HCT116 (cell line): ENCODE measurements at regions not wholly inside any gene's neighbourhood (a gene's known extent, or its start where the extent isn't known, plus 50 kb on each side); places are given as distances from the start of the nearest gene placed in this dataset.

ENCODE experiments used
- ATAC-seq: fragments of 200-7000 bp; cut with Tn5 transposase; 2 replicates; pipeline ENCODE4 v1.9.1; 2020; ENCODE audit warnings: mild to moderate bottlenecking, moderate library complexity
- BruUV-seq: library from RNA; stranded (reverse); fragments of 400-500 nt; replicated peaks from 2 replicates; lab custom pipeline; 2021; lab: Mats Ljungman, UMichigan
- CTCF ChIA-PET: fragments of 300-600 bp; sonication (Branson Sonifier 250); formaldehyde crosslinking; loops from one replicate; lab custom pipeline; 2021; ENCODE audit warnings: antibody characterized with exemption; lab: Charles Lee
- POLR2A ChIA-PET: fragments of 300-600, 350-600 bp; sonication (Branson Sonifier 250); formaldehyde crosslinking; loops from one replicate; lab custom pipeline; 2021; ENCODE audit warnings: antibody characterized with exemption; lab: Charles Lee
- RAD21 ChIA-PET, 2 experiments: fragments of 300-600 bp; sonication (Branson Sonifier 250); formaldehyde crosslinking; loops; one replicate each; lab custom pipeline; 2023; ENCODE audit warnings: low total read pairs in 2 of 2; ENCODE audit not compliant: uncharacterized antibody in 2 of 2, unreplicated experiment in 2 of 2, low non-redundant PET in 1 of 2; lab: Charles Lee
- DNase-seq: peaks from one replicate; pipeline ENCODE4 v3.0.0-alpha.2; 2010; ENCODE audit warnings: low read depth, low spot score
- H2AFZ ChIP-seq: fragments of 200-600 bp; shearing (Covaris generic), sonication (generic); 2 replicates; pipeline ENCODE4 v1.6.1; 2017; ENCODE audit warnings: low read depth, mixed run types, mixed read lengths, antibody characterized with exemption, low read length; ENCODE audit not compliant: poor library complexity, severe bottlenecking
- H3K27ac ChIP-seq: 2 replicates; pipeline ENCODE4 v1.5.1; 2012; ENCODE audit warnings: low read depth, low read length
- H3K27me3 ChIP-seq: fragments of 200-600 bp; sonication (generic); 2 replicates; pipeline ENCODE4 v1.6.1; 2016; ENCODE audit warnings: mixed run types, low read length, mixed read lengths; ENCODE audit not compliant: insufficient read depth
- H3K36me3 ChIP-seq, 2 experiments: fragments of 200-500 bp in 1 of 2; fragments of 200-600 bp in 1 of 2; sonication (Bioruptor generic) in 1 of 2; sonication (generic) in 1 of 2; 2 replicates each; pipeline versions ENCODE4 v1.5.1 to v1.6.1; 2014 to 2016; ENCODE audit warnings: low read length in 2 of 2, inconsistent platforms in 1 of 2, mixed read lengths in 1 of 2, mixed run types in 1 of 2; ENCODE audit not compliant: insufficient read depth in 2 of 2, control insufficient read depth in 1 of 2
- H3K4me1 ChIP-seq, 2 experiments: fragments of 200-600 bp in 1 of 2; sonication (generic) in 1 of 2; 2 replicates each; pipeline versions ENCODE4 v1.5.1 to v1.6.1; 2012 to 2017; ENCODE audit warnings: low read length in 2 of 2, inconsistent platforms in 1 of 2, mild to moderate bottlenecking in 1 of 2, mixed read lengths in 1 of 2, mixed run types in 1 of 2, moderate library complexity in 1 of 2; ENCODE audit not compliant: insufficient read depth in 2 of 2, control insufficient read depth in 1 of 2
- H3K4me2 ChIP-seq: fragments of 200-600 bp; sonication (generic); 2 replicates; pipeline ENCODE4 v1.6.1; 2017; ENCODE audit warnings: mixed run types, low read length, mixed read lengths
- H3K4me3 ChIP-seq, 2 experiments: fragments of 200-600 bp in 1 of 2; sonication (generic) in 1 of 2; replicated peaks in 1 of 2; 2 replicates each; pipeline ENCODE4 v1.5.1; 2011 to 2016; ENCODE audit warnings: low read length in 2 of 2, control low read depth in 1 of 2, low read depth in 1 of 2, mild to moderate bottlenecking in 1 of 2, mixed read lengths in 1 of 2, mixed run types in 1 of 2
- H3K79me2 ChIP-seq: fragments of 200-600 bp; sonication (generic); 2 replicates; pipeline ENCODE4 v1.6.1; 2017; ENCODE audit warnings: mild to moderate bottlenecking, mixed run types, low read length, moderate library complexity, mixed read lengths; ENCODE audit not compliant: insufficient read depth
- H3K9ac ChIP-seq: fragments of 200-600 bp; sonication (generic); 2 replicates; pipeline ENCODE4 v1.6.1; 2016; ENCODE audit warnings: low read length, mixed read lengths
- H3K9me2 ChIP-seq: fragments of 200-600 bp; sonication (generic), shearing (Covaris generic); 2 replicates; pipeline ENCODE4 v1.6.1; 2017; ENCODE audit warnings: mixed run types, mild to moderate bottlenecking, moderate library complexity; ENCODE audit not compliant: insufficient read depth
- H3K9me3 ChIP-seq, 2 experiments: fragments of 200-500 bp in 1 of 2; fragments of 200-600 bp in 1 of 2; sonication (Bioruptor generic) in 1 of 2; sonication (generic) in 1 of 2; 2 replicates each; pipeline ENCODE4 v1.6.1; 2014 to 2017; ENCODE audit warnings: low read length in 2 of 2, mixed read lengths in 2 of 2, inconsistent platforms in 1 of 2, low read depth in 1 of 2, mild to moderate bottlenecking in 1 of 2, mixed run types in 1 of 2, moderate library complexity in 1 of 2; ENCODE audit not compliant: control insufficient read depth in 1 of 2, insufficient read depth in 1 of 2
- H4K20me1 ChIP-seq: fragments of 200-600 bp; sonication (generic), shearing (Covaris generic); 2 replicates; pipeline ENCODE4 v1.6.1; 2017; ENCODE audit warnings: mixed run types, mild to moderate bottlenecking, moderate library complexity; ENCODE audit not compliant: insufficient read depth
- CBX3 ChIP-seq: IDR thresholded peaks from 2 replicates; pipeline ENCODE4 v1.6.1; 2012; ENCODE audit warnings: low read depth
- CEBPB ChIP-seq: IDR thresholded peaks from 2 replicates; pipeline ENCODE4 v1.6.1; 2012; ENCODE audit warnings: low read depth
- EGR1 ChIP-seq: IDR thresholded peaks from 2 replicates; pipeline ENCODE4 v1.6.1; 2012; ENCODE audit warnings: low read depth
- ELF1 ChIP-seq: IDR thresholded peaks from 2 replicates; pipeline ENCODE4 v1.6.1; 2012; ENCODE audit warnings: low read depth, borderline replicate concordance
- EZH2 ChIP-seq: fragments of 200-600 bp; sonication (generic); IDR thresholded peaks from 2 replicates; pipeline ENCODE4 v1.6.1; 2017; ENCODE audit warnings: antibody characterized with exemption, mixed run types
- EZH2phosphoT487 ChIP-seq: fragments of 200-600 bp; IDR thresholded peaks from 2 replicates; pipeline ENCODE4 v1.6.1; 2018; ENCODE audit warnings: antibody characterized with exemption, borderline replicate concordance
- FOSL1 ChIP-seq: IDR thresholded peaks from 2 replicates; pipeline ENCODE4 v1.6.1; 2012; ENCODE audit warnings: low read depth
- JUND ChIP-seq: IDR thresholded peaks from 2 replicates; pipeline ENCODE4 v1.6.1; 2012
- POLR2AphosphoS5 ChIP-seq: IDR thresholded peaks from 2 replicates; pipeline ENCODE4 v1.6.1; 2011; ENCODE audit warnings: mild to moderate bottlenecking, low read depth, low read length, moderate library complexity
- RAD21 ChIP-seq: IDR thresholded peaks from 2 replicates; pipeline ENCODE4 v1.6.1; 2012; ENCODE audit warnings: low read depth, mild to moderate bottlenecking
- SIN3A ChIP-seq: IDR thresholded peaks from 2 replicates; pipeline ENCODE4 v1.6.1; 2012; ENCODE audit warnings: low read depth
- SP1 ChIP-seq: IDR thresholded peaks from 2 replicates; pipeline ENCODE4 v1.6.1; 2012; ENCODE audit warnings: low read depth
- SRF ChIP-seq: IDR thresholded peaks from 2 replicates; pipeline ENCODE4 v1.6.1; 2012; ENCODE audit warnings: low read depth
- TCF7L2 ChIP-seq: IDR thresholded peaks from 2 replicates; pipeline ENCODE4 v1.7.0; 2011; ENCODE audit warnings: borderline replicate concordance, inconsistent platforms; ENCODE audit not compliant: insufficient read depth, insufficient read length; ENCODE audit errors: extremely low read depth
- ZFX ChIP-seq: fragments of 450-650 bp; IDR thresholded peaks from 2 replicates; pipeline ENCODE4 v1.6.1; 2017
- intact Hi-C: fragments of 100-400 bp; cut with micrococcal nuclease; formaldehyde crosslinking; loops from 2 replicates; pipeline ENCODE4 v1.10.0; 2022
- TF ChIP-seq, protein P1 (sequence below), 3 experiments: fragments of 200-600 bp in 1 of 3; sonication (generic) in 1 of 3; IDR thresholded peaks in 2 of 3; conservative IDR thresholded peaks in 1 of 3; 2 replicates each; pipeline ENCODE4 v1.5.1; 2012 to 2017; ENCODE audit warnings: low read depth in 2 of 3, low read length in 2 of 3, antibody characterized with exemption in 1 of 3, borderline replicate concordance in 1 of 3, control low read depth in 1 of 3, mild to moderate bottlenecking in 1 of 3, mixed read lengths in 1 of 3, mixed run types in 1 of 3, moderate library complexity in 1 of 3; ENCODE audit not compliant: insufficient read depth in 1 of 3
- TF ChIP-seq, protein P2 (sequence below): IDR thresholded peaks from 2 replicates; pipeline ENCODE4 v1.6.1; 2012
- TF ChIP-seq, protein P3 (sequence below): IDR thresholded peaks from 2 replicates; pipeline ENCODE4 v1.6.1; 2011; ENCODE audit warnings: mild to moderate bottlenecking, low read length, moderate library complexity; ENCODE audit not compliant: insufficient replicate concordance; ENCODE audit errors: extremely low read depth
- TF ChIP-seq, protein P4 (sequence below): IDR thresholded peaks from 2 replicates; pipeline ENCODE4 v1.6.1; 2012
- TF ChIP-seq, protein P5 (sequence below): IDR thresholded peaks from 2 replicates; pipeline ENCODE4 v1.6.1; 2012; ENCODE audit warnings: low read depth

DNA sequence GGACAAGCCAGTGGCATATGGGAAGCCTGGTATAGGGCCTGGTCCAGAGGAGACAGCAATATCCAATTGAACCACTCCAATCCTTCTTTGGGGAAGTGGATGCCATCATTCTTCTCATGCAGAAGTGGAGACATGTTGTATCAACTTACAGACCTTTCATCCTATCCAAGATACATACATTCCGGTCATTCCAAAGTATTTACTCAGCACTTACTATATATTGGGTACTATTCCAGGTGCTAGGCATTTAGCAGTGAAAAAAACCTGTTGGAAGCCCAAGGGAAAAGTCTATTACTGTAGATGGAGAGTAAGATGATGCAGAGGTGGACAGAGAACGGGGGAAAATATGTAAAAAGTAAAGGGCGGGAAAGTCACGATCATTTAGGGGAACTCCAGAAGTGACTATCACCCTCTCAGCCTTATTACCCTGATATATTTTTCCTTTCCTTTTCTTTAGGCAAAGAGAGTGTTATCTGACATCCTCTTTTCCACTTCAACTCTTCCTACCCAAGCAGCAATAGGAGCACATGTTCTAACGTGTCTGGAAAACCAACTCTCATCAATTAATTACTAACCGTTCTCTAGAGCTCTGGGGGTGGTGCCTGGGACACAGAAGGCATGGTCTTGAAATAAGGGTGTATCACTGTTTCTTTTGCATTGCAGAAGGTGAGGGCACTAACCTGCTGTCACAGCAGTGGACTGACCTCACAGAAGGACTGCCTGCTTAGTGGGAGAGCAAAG is 210.1 kb upstream of the MAF start:
- H3K36me3 ChIP-seq = no peaks in the 10 kb centered on the region
- no peaks in the 10 kb centered on the region for H4K20me1 ChIP-seq
- no peaks in the 10 kb centered on the region for H3K9me2 ChIP-seq
- H3K79me2 ChIP-seq = no peaks in the 10 kb centered on the region
- intact Hi-C loops = no loop called here
- POLR2A ChIA-PET = no interaction called here
- DNase-seq (no peak), ATAC-seq (no peak)
- H3K9ac ChIP-seq = no peak overlapping the region
- H3K4me3 ChIP-seq = no peak overlapping the region
- CTCF ChIA-PET = no interaction called here
- no peaks in the 10 kb centered on the region for H3K27me3 ChIP-seq
- RAD21 ChIA-PET = no interaction called here
- TF ChIP-seq, protein P1, sequence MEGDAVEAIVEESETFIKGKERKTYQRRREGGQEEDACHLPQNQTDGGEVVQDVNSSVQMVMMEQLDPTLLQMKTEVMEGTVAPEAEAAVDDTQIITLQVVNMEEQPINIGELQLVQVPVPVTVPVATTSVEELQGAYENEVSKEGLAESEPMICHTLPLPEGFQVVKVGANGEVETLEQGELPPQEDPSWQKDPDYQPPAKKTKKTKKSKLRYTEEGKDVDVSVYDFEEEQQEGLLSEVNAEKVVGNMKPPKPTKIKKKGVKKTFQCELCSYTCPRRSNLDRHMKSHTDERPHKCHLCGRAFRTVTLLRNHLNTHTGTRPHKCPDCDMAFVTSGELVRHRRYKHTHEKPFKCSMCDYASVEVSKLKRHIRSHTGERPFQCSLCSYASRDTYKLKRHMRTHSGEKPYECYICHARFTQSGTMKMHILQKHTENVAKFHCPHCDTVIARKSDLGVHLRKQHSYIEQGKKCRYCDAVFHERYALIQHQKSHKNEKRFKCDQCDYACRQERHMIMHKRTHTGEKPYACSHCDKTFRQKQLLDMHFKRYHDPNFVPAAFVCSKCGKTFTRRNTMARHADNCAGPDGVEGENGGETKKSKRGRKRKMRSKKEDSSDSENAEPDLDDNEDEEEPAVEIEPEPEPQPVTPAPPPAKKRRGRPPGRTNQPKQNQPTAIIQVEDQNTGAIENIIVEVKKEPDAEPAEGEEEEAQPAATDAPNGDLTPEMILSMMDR (IDR thresholded peaks at IDR 0.05 in 2 of 3, conservative IDR thresholded peaks at IDR 0.05 in 1 of 3; ENCODE audit: borderline replicate concordance in 1 of 3, insufficient read depth in 1 of 3, low read depth in 2 of 3, low read length in 2 of 3) = no peak
- TF ChIP-seq SRF (no peak), FOSL1 (no peak), JUND (no peak), EGR1 (no peak), EZH2phosphoT487 (no peak), ELF1 (no peak), CBX3 (no peak), ZFX (no peak), SP1 (no peak), EZH2 (no peak), CEBPB (no peak), TCF7L2 (no peak), POLR2AphosphoS5 (no peak), RAD21 (no peak), SIN3A (no peak)
- TF ChIP-seq, protein P2, sequence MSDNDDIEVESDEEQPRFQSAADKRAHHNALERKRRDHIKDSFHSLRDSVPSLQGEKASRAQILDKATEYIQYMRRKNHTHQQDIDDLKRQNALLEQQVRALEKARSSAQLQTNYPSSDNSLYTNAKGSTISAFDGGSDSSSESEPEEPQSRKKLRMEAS = no peak
- TF ChIP-seq, protein P3, sequence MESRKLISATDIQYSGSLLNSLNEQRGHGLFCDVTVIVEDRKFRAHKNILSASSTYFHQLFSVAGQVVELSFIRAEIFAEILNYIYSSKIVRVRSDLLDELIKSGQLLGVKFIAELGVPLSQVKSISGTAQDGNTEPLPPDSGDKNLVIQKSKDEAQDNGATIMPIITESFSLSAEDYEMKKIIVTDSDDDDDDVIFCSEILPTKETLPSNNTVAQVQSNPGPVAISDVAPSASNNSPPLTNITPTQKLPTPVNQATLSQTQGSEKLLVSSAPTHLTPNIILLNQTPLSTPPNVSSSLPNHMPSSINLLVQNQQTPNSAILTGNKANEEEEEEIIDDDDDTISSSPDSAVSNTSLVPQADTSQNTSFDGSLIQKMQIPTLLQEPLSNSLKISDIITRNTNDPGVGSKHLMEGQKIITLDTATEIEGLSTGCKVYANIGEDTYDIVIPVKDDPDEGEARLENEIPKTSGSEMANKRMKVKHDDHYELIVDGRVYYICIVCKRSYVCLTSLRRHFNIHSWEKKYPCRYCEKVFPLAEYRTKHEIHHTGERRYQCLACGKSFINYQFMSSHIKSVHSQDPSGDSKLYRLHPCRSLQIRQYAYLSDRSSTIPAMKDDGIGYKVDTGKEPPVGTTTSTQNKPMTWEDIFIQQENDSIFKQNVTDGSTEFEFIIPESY = no peak
- TF ChIP-seq, protein P4, sequence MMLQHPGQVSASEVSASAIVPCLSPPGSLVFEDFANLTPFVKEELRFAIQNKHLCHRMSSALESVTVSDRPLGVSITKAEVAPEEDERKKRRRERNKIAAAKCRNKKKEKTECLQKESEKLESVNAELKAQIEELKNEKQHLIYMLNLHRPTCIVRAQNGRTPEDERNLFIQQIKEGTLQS = no peak
- TF ChIP-seq, protein P5, sequence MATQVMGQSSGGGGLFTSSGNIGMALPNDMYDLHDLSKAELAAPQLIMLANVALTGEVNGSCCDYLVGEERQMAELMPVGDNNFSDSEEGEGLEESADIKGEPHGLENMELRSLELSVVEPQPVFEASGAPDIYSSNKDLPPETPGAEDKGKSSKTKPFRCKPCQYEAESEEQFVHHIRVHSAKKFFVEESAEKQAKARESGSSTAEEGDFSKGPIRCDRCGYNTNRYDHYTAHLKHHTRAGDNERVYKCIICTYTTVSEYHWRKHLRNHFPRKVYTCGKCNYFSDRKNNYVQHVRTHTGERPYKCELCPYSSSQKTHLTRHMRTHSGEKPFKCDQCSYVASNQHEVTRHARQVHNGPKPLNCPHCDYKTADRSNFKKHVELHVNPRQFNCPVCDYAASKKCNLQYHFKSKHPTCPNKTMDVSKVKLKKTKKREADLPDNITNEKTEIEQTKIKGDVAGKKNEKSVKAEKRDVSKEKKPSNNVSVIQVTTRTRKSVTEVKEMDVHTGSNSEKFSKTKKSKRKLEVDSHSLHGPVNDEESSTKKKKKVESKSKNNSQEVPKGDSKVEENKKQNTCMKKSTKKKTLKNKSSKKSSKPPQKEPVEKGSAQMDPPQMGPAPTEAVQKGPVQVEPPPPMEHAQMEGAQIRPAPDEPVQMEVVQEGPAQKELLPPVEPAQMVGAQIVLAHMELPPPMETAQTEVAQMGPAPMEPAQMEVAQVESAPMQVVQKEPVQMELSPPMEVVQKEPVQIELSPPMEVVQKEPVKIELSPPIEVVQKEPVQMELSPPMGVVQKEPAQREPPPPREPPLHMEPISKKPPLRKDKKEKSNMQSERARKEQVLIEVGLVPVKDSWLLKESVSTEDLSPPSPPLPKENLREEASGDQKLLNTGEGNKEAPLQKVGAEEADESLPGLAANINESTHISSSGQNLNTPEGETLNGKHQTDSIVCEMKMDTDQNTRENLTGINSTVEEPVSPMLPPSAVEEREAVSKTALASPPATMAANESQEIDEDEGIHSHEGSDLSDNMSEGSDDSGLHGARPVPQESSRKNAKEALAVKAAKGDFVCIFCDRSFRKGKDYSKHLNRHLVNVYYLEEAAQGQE = no peak
- H2AFZ ChIP-seq = no peak overlapping the region
- H3K9me3 ChIP-seq = peaks cover 39 to 50% of the 10 kb centered on the region in 2 experiments; a peak in 2 of 4 replicates
- no peak overlapping the region for H3K4me2 ChIP-seq
- H3K4me1 ChIP-seq = no peaks in the 10 kb centered on the region
- no TSS peak for BruUV-seq
- H3K27ac ChIP-seq = no peak overlapping the region
